OCI-LY1 (cell line): ENCODE measurements at regions not wholly inside any gene's neighbourhood (a gene's known extent, or its start where the extent isn't known, plus 50 kb on each side); places are given as distances from the start of the nearest gene placed in this dataset.

Source experiments
- CTCF ChIP-seq: fragments of 200-600 bp; sonication (generic), shearing (Covaris generic); IDR thresholded peaks from 2 replicates; pipeline ENCODE4 v1.5.1; 2017; ENCODE audit warnings: mild to moderate bottlenecking, antibody characterized with exemption, low read length, moderate library complexity, mixed read lengths
- EZH2 ChIP-seq: fragments of 200-600 bp; sonication (generic), shearing (Covaris generic); IDR thresholded peaks from 2 replicates; pipeline ENCODE4 v1.8.0; 2017; ENCODE audit warnings: borderline replicate concordance, mixed run types, mild to moderate bottlenecking, antibody characterized with exemption, low read length, moderate library complexity, mixed read lengths

GRCh38 chr6:153215242-153215641, 84.2 kb upstream of the RGS17 start:
- no peak for TF ChIP-seq CTCF
- no peak for TF ChIP-seq EZH2
